ENCODE measurements at regions not wholly inside any gene's neighbourhood (a gene's known extent, or its start where the extent isn't known, plus 50 kb on each side); places are given as distances from the start of the nearest gene placed in this dataset.

- POLR2A ChIA-PET = no interaction called here
- DNase-seq (ENCODE audit: low read depth, low spot score) = no peak
- no peak for TF ChIP-seq SUZ12 (IDR thresholded peaks at IDR 0.05; ENCODE audit: unreplicated experiment)
- TF ChIP-seq IKZF1 (conservative IDR thresholded peaks at IDR 0.05) = no peak
- TF ChIP-seq ZNF207 (IDR thresholded peaks at IDR 0.05; ENCODE audit: borderline replicate concordance) = no peak
- no peak for TF ChIP-seq E2F8 (IDR thresholded peaks at IDR 0.05; ENCODE audit: low read depth, partially characterized antibody)
- TF ChIP-seq CBX5 (IDR thresholded peaks at IDR 0.05; ENCODE audit: low read depth) = no peak
- Histone ChIP-seq H2AFZ (ENCODE audit: control insufficient read depth, low read depth, low read length) (no peak overlapping the region), H3K27me3 (replicated peaks in 1 of 2; ENCODE audit: control insufficient read depth in 2 of 2, insufficient read depth in 2 of 2, low read length in 1 of 2) (no peaks in the 10 kb centered on the region), H3K4me1 (ENCODE audit: control insufficient read depth, insufficient read depth, low read length) (no peaks in the 10 kb centered on the region), H3K36me3 (ENCODE audit: control insufficient read depth in 2 of 2, insufficient read depth in 2 of 2, low read length in 1 of 2) (no peaks in the 10 kb centered on the region), H3K9me3 (replicated peaks; ENCODE audit: control insufficient read depth, insufficient read depth, low read length) (no peaks in the 10 kb centered on the region), H3K27ac (ENCODE audit: control insufficient read depth, insufficient read depth) (no peak overlapping the region), H3K79me2 (ENCODE audit: control insufficient read depth, insufficient read depth, low read length) (no peaks in the 10 kb centered on the region), H3K4me2 (ENCODE audit: control insufficient read depth, insufficient read depth) (no peak overlapping the region), H3K4me3 (no peak overlapping the region), H4K20me1 (ENCODE audit: control insufficient read depth, insufficient read depth) (no peaks in the 10 kb centered on the region), H3K9ac (ENCODE audit: control insufficient read depth, insufficient read depth, low read length) (no peak overlapping the region)
- no peak for ATAC-seq
- RAD21 ChIA-PET (ENCODE audit: unreplicated experiment) = no interaction called here
- in situ Hi-C loops (cut with MboI) (no loop called here), intact Hi-C loops (cut with micrococcal nuclease; ENCODE audit: unreplicated experiment) (loop anchor here (10.0 kb wide), 1 partner anchor 225 kb away; the partner anchor contains the start of gene SFRP2)
- FAIRE-seq = no peak
- SMC1A ChIA-PET (ENCODE audit: uncharacterized antibody, unreplicated experiment) = interaction anchor here (0.8 kb wide), 1 partner anchor 9 kb away, joined by 3 read pairs; no protein-coding TSS in a partner anchor
- BruUV-seq (replicated peaks) = no TSS peak
- 44% methylated on average over 6 of the region's 6 CpGs for WGBS (ENCODE audit: insufficient coverage, insufficient replicate concordance, low lambda C conversion rate, missing lambda C conversion rate)
- CTCF ChIA-PET = no interaction called here
Measured at GRCh38 chr4:154009788-154010187, 220.9 kb upstream of the SFRP2 start.

- Histone ChIP-seq H3K4me1 (ENCODE audit: control insufficient read depth, insufficient read depth, low read length) (no peaks in the 10 kb centered on the region), H3K27me3 (replicated peaks in 1 of 2; ENCODE audit: control insufficient read depth in 2 of 2, insufficient read depth in 2 of 2, low read length in 1 of 2) (no peaks in the 10 kb centered on the region), H3K9ac (ENCODE audit: control insufficient read depth, insufficient read depth, low read length) (no peak overlapping the region), H3K4me3 (no peak overlapping the region), H3K9me3 (replicated peaks; ENCODE audit: control insufficient read depth, insufficient read depth, low read length) (no peaks in the 10 kb centered on the region), H4K20me1 (ENCODE audit: control insufficient read depth, insufficient read depth) (no peaks in the 10 kb centered on the region), H2AFZ (ENCODE audit: control insufficient read depth, low read depth, low read length) (no peak overlapping the region), H3K36me3 (ENCODE audit: control insufficient read depth in 2 of 2, insufficient read depth in 2 of 2, low read length in 1 of 2) (no peaks in the 10 kb centered on the region), H3K79me2 (ENCODE audit: control insufficient read depth, insufficient read depth, low read length) (no peaks in the 10 kb centered on the region), H3K27ac (ENCODE audit: control insufficient read depth, insufficient read depth) (no peak overlapping the region), H3K4me2 (ENCODE audit: control insufficient read depth, insufficient read depth) (no peak overlapping the region)
- intact Hi-C loops (cut with micrococcal nuclease; ENCODE audit: unreplicated experiment) (no loop called here), in situ Hi-C loops (cut with MboI) (no loop called here)
- no peak for TF ChIP-seq EP300 (IDR thresholded peaks at IDR 0.05; ENCODE audit: borderline replicate concordance in 1 of 2, control insufficient read depth in 1 of 2, low read depth in 2 of 2, low read length in 2 of 2)
- no peak for TF ChIP-seq USF2 (IDR thresholded peaks at IDR 0.05; ENCODE audit: borderline replicate concordance, low read depth, low read length)
- TF ChIP-seq MAX (IDR thresholded peaks at IDR 0.05; ENCODE audit: low read depth, low read length) = no peak
- no peak for TF ChIP-seq RAD51 (IDR thresholded peaks at IDR 0.05)
- TF ChIP-seq JUND (IDR thresholded peaks at IDR 0.05; ENCODE audit: low read depth, low read length) = no peak
- TF ChIP-seq BMI1 (IDR thresholded peaks at IDR 0.05; ENCODE audit: borderline replicate concordance) = no peak
- TF ChIP-seq IRF4 (IDR thresholded peaks at IDR 0.05; ENCODE audit: low read depth, low read length) = no peak
- ChIA-PET CTCF (no interaction called here), RAD21 (ENCODE audit: unreplicated experiment) (no interaction called here), SMC1A (ENCODE audit: uncharacterized antibody, unreplicated experiment) (interaction anchor here (0.8 kb wide), 1 partner anchor 8 kb away, joined by 3 read pairs; no protein-coding TSS in a partner anchor), POLR2A (no interaction called here)
- 10% methylated on average over 2 of the region's 2 CpGs for WGBS (ENCODE audit: insufficient coverage, insufficient replicate concordance, low lambda C conversion rate, missing lambda C conversion rate)
- FAIRE-seq = no peak
- ATAC-seq = no peak
- BruUV-seq (replicated peaks) = no TSS peak
- DNase-seq (ENCODE audit: low read depth, low spot score) = no peak
Measured at GRCh38 chr4:154009191-154009590, 220.3 kb upstream of the SFRP2 start.
